ENCODE measurements at regions not wholly inside any gene's neighbourhood (a gene's known extent, or its start where the extent isn't known, plus 50 kb on each side); places are given as distances from the start of the nearest gene placed in this dataset.

DNA sequence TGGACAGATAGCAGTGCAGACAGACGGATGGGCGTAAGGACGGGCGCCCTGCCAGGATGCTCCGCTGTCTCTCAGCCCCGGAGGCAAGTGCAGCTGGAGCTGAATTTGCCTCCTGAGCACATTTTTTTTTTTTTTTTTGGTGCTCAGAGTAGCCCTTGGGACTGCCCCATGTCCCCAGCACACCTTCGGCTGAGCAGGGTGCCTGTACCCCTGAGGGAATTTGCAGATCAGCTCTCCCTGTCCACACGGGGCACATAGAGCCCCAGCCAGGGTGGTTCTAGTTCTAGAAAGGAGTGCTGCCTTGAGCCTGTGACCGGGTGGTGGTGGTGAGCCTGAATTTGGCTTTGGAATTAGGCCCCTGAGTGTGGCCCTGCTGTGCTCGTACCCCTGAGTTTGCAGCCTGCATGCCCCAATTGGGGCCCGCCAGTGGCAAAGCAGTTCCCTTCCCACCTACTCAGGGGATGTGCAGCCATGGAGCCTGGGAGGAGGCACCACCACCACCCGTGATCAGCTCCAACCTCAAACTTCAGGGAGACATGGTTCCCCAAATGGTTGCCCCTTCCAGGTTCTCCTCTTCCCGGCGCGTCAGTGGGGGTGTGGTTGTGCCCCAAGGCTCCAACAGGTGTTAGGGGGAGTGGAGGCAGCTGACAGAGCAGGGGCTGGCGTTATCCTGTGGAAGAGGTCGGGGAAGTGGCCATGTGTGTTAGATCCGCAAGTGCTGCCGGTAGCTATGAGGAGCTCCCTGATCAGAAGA is 1232.7 kb downstream of the BRD1 start:
- Histone ChIP-seq H3K9ac (ENCODE audit: low read length) (peak overlapping the region; percentile 48), H3K9me3 (ENCODE audit: low read length) (no peaks in the 10 kb centered on the region)
- DNase-seq: peak; percentile 86

DNA sequence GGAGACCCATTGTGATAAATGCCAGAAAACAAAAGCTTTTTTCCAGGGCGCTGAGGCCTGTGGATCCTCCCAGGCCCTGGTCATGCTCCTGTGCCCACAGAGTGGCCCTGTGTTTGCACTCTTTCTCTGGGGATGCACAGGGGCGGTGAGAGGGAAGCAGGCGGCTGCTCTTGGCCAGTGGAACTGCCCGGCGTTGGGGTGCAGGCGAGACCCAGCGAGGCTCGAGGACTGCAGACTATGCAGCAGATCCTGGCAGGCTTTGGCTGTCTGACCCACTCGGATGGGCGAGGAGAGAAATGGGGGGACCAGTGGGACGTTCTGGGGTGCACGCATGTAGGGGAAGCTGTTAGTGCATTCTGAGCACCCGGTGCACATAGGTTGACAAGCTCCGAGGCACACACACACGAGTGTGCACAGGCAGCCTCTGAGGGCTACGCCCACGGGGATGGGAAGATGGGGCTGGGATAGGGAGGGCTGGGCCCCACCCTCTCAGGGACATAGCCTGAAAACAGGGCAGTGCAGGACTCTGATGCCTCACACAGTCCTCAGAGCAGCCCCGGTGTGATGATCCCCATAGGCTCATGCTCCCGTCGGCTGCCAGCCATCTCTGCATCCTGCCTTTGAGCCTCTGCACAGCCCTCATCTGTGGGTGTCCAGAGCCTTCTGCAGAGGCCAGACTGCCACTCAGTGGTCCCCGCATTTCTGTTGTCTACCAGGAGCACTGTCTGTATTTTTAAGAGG is 1233.5 kb downstream of the BRD1 start:
- peak overlapping the region; percentile 87 for H3K27ac ChIP-seq (ENCODE audit: low read length)
- no peaks in the 10 kb centered on the region for H3K36me3 ChIP-seq (ENCODE audit: insufficient read depth, low read length)
- H3K4me2 ChIP-seq (ENCODE audit: low read depth, low read length, poor library complexity, severe bottlenecking): peak overlapping the region; percentile 40
- no peaks in the 10 kb centered on the region for H3K9me2 ChIP-seq (replicated peaks; ENCODE audit: insufficient read depth, low read length)
- H3K4me3 ChIP-seq (ENCODE audit: low read length): peak overlapping the region; percentile 37; the same call in 1 of the 2 replicates
- H3K27me3 ChIP-seq (ENCODE audit: low read length): no peaks in the 10 kb centered on the region; the same call in 1 of the 2 replicates
- no peaks in the 10 kb centered on the region for H3K9me3 ChIP-seq (ENCODE audit: low read length)
- peak overlapping the region; percentile 48 for H3K9ac ChIP-seq (ENCODE audit: low read length)
- DNase-seq: peak; percentile 42
- H3K79me2 ChIP-seq (ENCODE audit: low read length): no peaks in the 10 kb centered on the region
- H3K4me1 ChIP-seq (ENCODE audit: low read length): peaks cover 47% of the 10 kb centered on the region
- no peaks in the 10 kb centered on the region for H4K20me1 ChIP-seq (ENCODE audit: insufficient read depth, low read depth, low read length)
- no peak overlapping the region for H2AFZ ChIP-seq (ENCODE audit: low read length)

More for the DNA sequence above, 1232.7 kb downstream of the BRD1 start:
- H4K20me1 ChIP-seq (ENCODE audit: insufficient read depth, low read depth, low read length): no peaks in the 10 kb centered on the region
- no peaks in the 10 kb centered on the region for H3K79me2 ChIP-seq (ENCODE audit: low read length)
- no peaks in the 10 kb centered on the region; the same call in 1 of the 2 replicates for H3K27me3 ChIP-seq (ENCODE audit: low read length)
- no peaks in the 10 kb centered on the region for H3K9me2 ChIP-seq (replicated peaks; ENCODE audit: insufficient read depth, low read length)
- peak overlapping the region; percentile 40 for H3K4me2 ChIP-seq (ENCODE audit: low read depth, low read length, poor library complexity, severe bottlenecking)
- peak overlapping the region; percentile 87 for H3K27ac ChIP-seq (ENCODE audit: low read length)
- no peak overlapping the region for H2AFZ ChIP-seq (ENCODE audit: low read length)
- H3K4me3 ChIP-seq (ENCODE audit: low read length): peak overlapping the region; percentile 37; the same call in 1 of the 2 replicates
- no peaks in the 10 kb centered on the region for H3K36me3 ChIP-seq (ENCODE audit: insufficient read depth, low read length)
- H3K4me1 ChIP-seq (ENCODE audit: low read length): peaks cover 41% of the 10 kb centered on the region

DNA sequence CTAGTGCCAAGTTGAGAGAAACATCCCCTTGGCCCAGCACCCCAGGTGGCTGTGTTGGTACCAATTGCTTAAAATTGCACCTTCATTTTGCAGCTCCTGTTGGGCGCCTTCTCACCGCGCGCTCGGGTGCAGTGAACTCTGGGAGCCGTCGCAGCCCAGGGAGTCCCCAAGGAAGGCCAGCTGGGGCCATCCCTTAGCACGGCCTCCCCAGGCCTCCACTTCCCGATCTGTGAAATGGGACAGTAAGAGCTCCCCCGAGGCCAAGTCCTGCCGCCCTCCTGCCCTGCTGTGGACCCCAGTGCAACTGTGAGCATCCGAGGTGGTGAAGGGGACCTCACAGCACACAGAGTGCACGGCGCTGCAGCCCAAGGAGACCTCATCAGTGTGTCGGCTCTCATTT is 1234.1 kb downstream of the BRD1 start:
- no peak overlapping the region for H3K9ac ChIP-seq (ENCODE audit: low read length)
- H3K36me3 ChIP-seq (ENCODE audit: insufficient read depth, low read length): no peaks in the 10 kb centered on the region
- H2AFZ ChIP-seq (ENCODE audit: low read length): no peak overlapping the region
- H3K4me1 ChIP-seq (ENCODE audit: low read length): peaks cover 53% of the 10 kb centered on the region
- H3K4me3 ChIP-seq (ENCODE audit: low read length): no peak overlapping the region
- no peaks in the 10 kb centered on the region; the same call in 1 of the 2 replicates for H3K27me3 ChIP-seq (ENCODE audit: low read length)
- H3K9me3 ChIP-seq (ENCODE audit: low read length): no peaks in the 10 kb centered on the region
- peak overlapping the region; percentile 40 for H3K4me2 ChIP-seq (ENCODE audit: low read depth, low read length, poor library complexity, severe bottlenecking)
- DNase-seq: no peak
- H3K9me2 ChIP-seq (replicated peaks; ENCODE audit: insufficient read depth, low read length): no peaks in the 10 kb centered on the region
- H4K20me1 ChIP-seq (ENCODE audit: insufficient read depth, low read depth, low read length): no peaks in the 10 kb centered on the region
- no peak overlapping the region for H3K27ac ChIP-seq (ENCODE audit: low read length)
- no peaks in the 10 kb centered on the region for H3K79me2 ChIP-seq (ENCODE audit: low read length)

- Histone ChIP-seq H3K4me3 (ENCODE audit: low read length) (no peak overlapping the region), H3K4me2 (ENCODE audit: low read depth, low read length, poor library complexity, severe bottlenecking) (no peak overlapping the region), H3K9me3 (ENCODE audit: low read length) (no peaks in the 10 kb centered on the region), H3K27ac (ENCODE audit: low read length) (no peak overlapping the region), H4K20me1 (ENCODE audit: insufficient read depth, low read depth, low read length) (no peaks in the 10 kb centered on the region), H3K9me2 (replicated peaks; ENCODE audit: insufficient read depth, low read length) (no peaks in the 10 kb centered on the region), H2AFZ (ENCODE audit: low read length) (no peak overlapping the region), H3K27me3 (ENCODE audit: low read length) (no peaks in the 10 kb centered on the region), H3K9ac (ENCODE audit: low read length) (no peak overlapping the region), H3K79me2 (ENCODE audit: low read length) (no peaks in the 10 kb centered on the region), H3K4me1 (ENCODE audit: low read length) (peaks cover 60% of the 10 kb centered on the region), H3K36me3 (ENCODE audit: insufficient read depth, low read length) (no peaks in the 10 kb centered on the region)
- DNase-seq: no peak
These were observed 1234.7 kb downstream of the BRD1 start for GRCh38 chr22:48592931-48593330.

DNA sequence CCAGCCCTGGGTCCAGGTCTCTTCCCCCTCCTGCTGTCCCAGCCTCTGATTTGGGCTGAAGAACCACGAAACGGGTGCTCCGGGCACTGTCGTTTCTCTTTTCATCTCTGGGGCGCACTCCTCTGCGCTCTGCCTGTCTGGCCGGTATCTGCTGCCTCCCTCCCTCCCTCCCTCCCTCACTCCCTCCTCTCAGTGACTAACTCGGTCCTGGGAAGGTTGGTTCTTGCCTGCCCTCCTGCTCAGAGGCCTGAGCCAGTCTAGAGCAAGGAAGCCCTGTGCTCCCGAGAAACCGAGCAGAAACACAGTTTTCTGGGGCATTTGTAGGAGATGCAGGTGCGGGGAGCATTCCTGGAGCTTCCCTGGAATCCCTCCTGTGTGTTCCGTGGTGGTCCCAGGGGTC is 1235.2 kb downstream of the BRD1 start:
- no peak overlapping the region for H3K4me2 ChIP-seq (ENCODE audit: low read depth, low read length, poor library complexity, severe bottlenecking)
- no peaks in the 10 kb centered on the region for H3K36me3 ChIP-seq (ENCODE audit: insufficient read depth, low read length)

DNA sequence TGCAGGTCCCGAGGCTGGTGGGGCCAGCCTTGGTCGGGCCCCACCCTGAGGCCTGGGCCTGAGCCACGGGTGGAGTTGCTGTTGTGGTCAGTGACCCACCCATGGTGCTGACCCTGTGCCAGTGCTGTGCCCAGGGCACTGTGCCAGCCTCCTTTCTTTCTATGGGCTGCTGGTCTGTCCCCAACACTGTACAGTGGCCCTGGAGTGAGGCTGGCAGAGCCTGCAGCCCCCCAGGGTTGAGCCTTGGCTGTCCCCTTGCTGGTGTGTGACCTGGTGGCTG is 1235.7 kb downstream of the BRD1 start:
- H4K20me1 ChIP-seq (ENCODE audit: insufficient read depth, low read depth, low read length): no peaks in the 10 kb centered on the region
- no peak overlapping the region for H3K27ac ChIP-seq (ENCODE audit: low read length)
- H3K4me1 ChIP-seq (ENCODE audit: low read length): peaks cover 65% of the 10 kb centered on the region
- no peak overlapping the region for H3K4me2 ChIP-seq (ENCODE audit: low read depth, low read length, poor library complexity, severe bottlenecking)
- H3K27me3 ChIP-seq (ENCODE audit: low read length): no peaks in the 10 kb centered on the region
- no peaks in the 10 kb centered on the region for H3K36me3 ChIP-seq (ENCODE audit: insufficient read depth, low read length)
- no peaks in the 10 kb centered on the region for H3K9me3 ChIP-seq (ENCODE audit: low read length)
- no peak for DNase-seq
- H2AFZ ChIP-seq (ENCODE audit: low read length): no peak overlapping the region
- no peaks in the 10 kb centered on the region for H3K9me2 ChIP-seq (replicated peaks; ENCODE audit: insufficient read depth, low read length)
- no peak overlapping the region for H3K9ac ChIP-seq (ENCODE audit: low read length)
- H3K4me3 ChIP-seq (ENCODE audit: low read length): no peak overlapping the region
- no peaks in the 10 kb centered on the region for H3K79me2 ChIP-seq (ENCODE audit: low read length)

More for the DNA sequence above, 1235.2 kb downstream of the BRD1 start:
- no peaks in the 10 kb centered on the region for H3K9me3 ChIP-seq (ENCODE audit: low read length)
- H3K9ac ChIP-seq (ENCODE audit: low read length): no peak overlapping the region
- peaks cover 64% of the 10 kb centered on the region for H3K4me1 ChIP-seq (ENCODE audit: low read length)
- H3K4me3 ChIP-seq (ENCODE audit: low read length): no peak overlapping the region
- H3K27ac ChIP-seq (ENCODE audit: low read length): no peak overlapping the region
- no peak for DNase-seq
- H4K20me1 ChIP-seq (ENCODE audit: insufficient read depth, low read depth, low read length): no peaks in the 10 kb centered on the region
- H3K9me2 ChIP-seq (replicated peaks; ENCODE audit: insufficient read depth, low read length): no peaks in the 10 kb centered on the region
- H3K27me3 ChIP-seq (ENCODE audit: low read length): no peaks in the 10 kb centered on the region
- H2AFZ ChIP-seq (ENCODE audit: low read length): no peak overlapping the region
- H3K79me2 ChIP-seq (ENCODE audit: low read length): no peaks in the 10 kb centered on the region

DNA sequence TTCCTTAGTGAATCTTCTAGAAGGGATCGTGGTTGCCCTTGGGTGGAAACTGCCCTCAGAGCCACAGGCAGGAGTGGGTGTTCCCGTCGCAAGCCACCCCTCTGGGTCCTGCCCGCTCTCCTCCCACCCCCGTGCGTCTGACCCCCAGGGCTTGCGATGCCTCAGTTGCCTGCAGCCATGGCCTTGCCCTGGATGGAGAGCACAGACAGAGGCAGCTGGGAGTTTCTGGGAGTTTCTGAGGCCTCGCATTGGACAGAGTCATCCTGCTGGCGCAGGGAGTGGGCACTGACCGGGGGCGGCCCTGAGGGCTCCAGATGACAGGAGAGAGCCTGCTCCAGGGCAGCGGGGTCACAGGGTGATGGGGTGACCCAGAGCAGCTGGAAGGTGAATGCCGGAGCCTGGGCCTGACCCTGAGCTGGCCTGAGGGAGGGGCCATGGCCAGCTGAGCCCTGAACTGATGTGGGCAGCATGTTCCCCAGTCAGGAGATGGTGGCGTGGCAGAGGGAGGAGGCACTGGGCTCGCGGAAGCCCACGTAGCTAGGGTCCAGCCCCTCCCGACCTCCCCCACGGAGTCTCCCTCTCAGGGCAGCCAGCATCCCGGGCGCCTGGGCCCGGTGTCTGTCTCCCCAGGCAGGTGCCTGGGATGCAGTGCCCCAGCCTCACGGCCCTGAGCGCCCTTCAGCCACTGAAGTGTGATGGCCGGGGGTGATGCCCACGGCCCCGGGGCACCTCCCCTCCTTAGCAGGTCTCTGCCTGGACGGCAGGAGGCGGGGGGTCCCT is 1236.2 kb downstream of the BRD1 start:
- H3K36me3 ChIP-seq (ENCODE audit: insufficient read depth, low read length): no peaks in the 10 kb centered on the region
- peaks cover 65% of the 10 kb centered on the region for H3K4me1 ChIP-seq (ENCODE audit: low read length)
- H3K9me3 ChIP-seq (ENCODE audit: low read length): no peaks in the 10 kb centered on the region
- H4K20me1 ChIP-seq (ENCODE audit: insufficient read depth, low read depth, low read length): no peaks in the 10 kb centered on the region
- no peak overlapping the region for H3K4me2 ChIP-seq (ENCODE audit: low read depth, low read length, poor library complexity, severe bottlenecking)
- H3K9me2 ChIP-seq (replicated peaks; ENCODE audit: insufficient read depth, low read length): no peaks in the 10 kb centered on the region
- no peak overlapping the region for H3K27ac ChIP-seq (ENCODE audit: low read length)
- H3K27me3 ChIP-seq (ENCODE audit: low read length): no peaks in the 10 kb centered on the region
- no peak overlapping the region for H3K9ac ChIP-seq (ENCODE audit: low read length)
- no peak overlapping the region for H3K4me3 ChIP-seq (ENCODE audit: low read length)
- no peak overlapping the region for H2AFZ ChIP-seq (ENCODE audit: low read length)
- no peaks in the 10 kb centered on the region for H3K79me2 ChIP-seq (ENCODE audit: low read length)
- DNase-seq: no peak

- H3K9me2 ChIP-seq (replicated peaks; ENCODE audit: insufficient read depth, low read length): no peaks in the 10 kb centered on the region
- peaks cover 59% of the 10 kb centered on the region for H3K4me1 ChIP-seq (ENCODE audit: low read length)
- H3K9ac ChIP-seq (ENCODE audit: low read length): no peak overlapping the region
- H3K4me3 ChIP-seq (ENCODE audit: low read length): no peak overlapping the region
- H4K20me1 ChIP-seq (ENCODE audit: insufficient read depth, low read depth, low read length): no peaks in the 10 kb centered on the region
- H3K36me3 ChIP-seq (ENCODE audit: insufficient read depth, low read length): no peaks in the 10 kb centered on the region
- H3K4me2 ChIP-seq (ENCODE audit: low read depth, low read length, poor library complexity, severe bottlenecking): no peak overlapping the region
- peak overlapping the region; percentile 90 for H3K27ac ChIP-seq (ENCODE audit: low read length)
- H3K27me3 ChIP-seq (ENCODE audit: low read length): no peaks in the 10 kb centered on the region
- no peaks in the 10 kb centered on the region for H3K9me3 ChIP-seq (ENCODE audit: low read length)
- no peak overlapping the region for H2AFZ ChIP-seq (ENCODE audit: low read length)
- H3K79me2 ChIP-seq (ENCODE audit: low read length): no peaks in the 10 kb centered on the region
- DNase-seq: no peak
These were observed 1237.8 kb downstream of the BRD1 start for GRCh38 chr22:48589901-48590300.

All from Karpas-422 (cell line).